ENCODE measurements at regions not wholly inside any gene's neighbourhood (a gene's known extent, or its start where the extent isn't known, plus 50 kb on each side); places are given as distances from the start of the nearest gene placed in this dataset.

- Histone ChIP-seq H3K27ac (ENCODE audit: extremely low read depth, low read depth, low read length) (no peak overlapping the region), H3K4me3 (ENCODE audit: low read depth, low read length) (no peak overlapping the region), H3K9me3 (ENCODE audit: control insufficient read depth, insufficient read depth, low read depth, low read length) (no peaks in the 10 kb centered on the region), H3K36me3 (ENCODE audit: control insufficient read depth in 2 of 2, insufficient read depth in 1 of 2, low read length in 2 of 2) (no peaks in the 10 kb centered on the region), H3K4me1 (ENCODE audit: control insufficient read depth, insufficient read depth, low read length) (no peaks in the 10 kb centered on the region; the same call in 1 of the 2 replicates)
- ChIA-PET CTCF (no interaction called here), POLR2A (no interaction called here)
- no peak for TF ChIP-seq ZNF555 (tag by site-specific recombination; conservative IDR thresholded peaks at IDR 0.05)
- TF ChIP-seq ZNF23 (tag by site-specific recombination; IDR thresholded peaks at IDR 0.05; ENCODE audit: borderline replicate concordance), result no peak
- TF ChIP-seq KLF7 (tag by site-specific recombination; IDR thresholded peaks at IDR 0.05; ENCODE audit: borderline replicate concordance), result no peak
- TF ChIP-seq ZNF394 (tag by site-specific recombination; IDR thresholded peaks at IDR 0.05; ENCODE audit: borderline replicate concordance), result no peak
- TF ChIP-seq MZF1 (tag by site-specific recombination; IDR thresholded peaks at IDR 0.05; ENCODE audit: borderline replicate concordance), result no peak
- TF ChIP-seq ZNF785 (tag by site-specific recombination; IDR thresholded peaks at IDR 0.05), result no peak
Measured at GRCh38 chr6:121609281-121609680, 173.8 kb downstream of the GJA1 start.

DNA sequence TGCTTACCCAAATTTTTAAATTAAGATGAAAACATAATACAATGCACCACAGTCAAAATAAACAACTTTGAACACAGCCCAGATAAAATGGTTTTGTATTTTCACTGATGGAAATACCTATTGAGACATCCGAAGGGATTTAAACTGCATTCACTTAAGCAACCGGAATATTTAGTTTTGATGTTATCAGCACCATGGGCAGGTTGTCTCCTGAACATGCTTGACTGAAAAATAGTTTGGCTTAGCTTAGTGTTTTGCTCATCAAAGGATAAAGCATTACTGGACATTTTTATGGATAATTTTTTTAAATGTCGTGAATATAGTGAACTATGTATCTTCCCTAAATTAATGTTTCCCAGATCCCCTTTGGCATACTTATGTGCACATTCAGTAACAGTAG, 177.5 kb downstream of the GJA1 start:
- no peaks in the 10 kb centered on the region; the same call in 1 of the 2 replicates for H3K4me1 ChIP-seq (ENCODE audit: control insufficient read depth, insufficient read depth, low read length)
- H3K27ac ChIP-seq (ENCODE audit: extremely low read depth, low read depth, low read length), result no peak overlapping the region
- POLR2A ChIA-PET, result interaction anchor here (0.5 kb wide), 1 partner anchor 194 kb away, joined by 4 read pairs; no protein-coding TSS in a partner anchor
- no peak overlapping the region for H3K4me3 ChIP-seq (ENCODE audit: low read depth, low read length)
- H3K9me3 ChIP-seq (ENCODE audit: control insufficient read depth, insufficient read depth, low read depth, low read length), result no peaks in the 10 kb centered on the region
- no peaks in the 10 kb centered on the region for H3K36me3 ChIP-seq (ENCODE audit: control insufficient read depth in 2 of 2, insufficient read depth in 1 of 2, low read length in 2 of 2)
- CTCF ChIA-PET, result no interaction called here
- TF ChIP-seq HOXA7 (CRISPR knock-in tag; IDR thresholded peaks at IDR 0.05; ENCODE audit: borderline replicate concordance) (no peak), ZNF133 (tag by site-specific recombination; IDR thresholded peaks at IDR 0.05) (no peak), ZSCAN4 (tag by site-specific recombination; IDR thresholded peaks at IDR 0.05) (no peak), ZNF223 (tag by site-specific recombination; IDR thresholded peaks at IDR 0.05) (no peak), ZBTB11 (tag by site-specific recombination; conservative IDR thresholded peaks at IDR 0.05; ENCODE audit: low read depth) (no peak)
- TF ChIP-seq, protein P1, sequence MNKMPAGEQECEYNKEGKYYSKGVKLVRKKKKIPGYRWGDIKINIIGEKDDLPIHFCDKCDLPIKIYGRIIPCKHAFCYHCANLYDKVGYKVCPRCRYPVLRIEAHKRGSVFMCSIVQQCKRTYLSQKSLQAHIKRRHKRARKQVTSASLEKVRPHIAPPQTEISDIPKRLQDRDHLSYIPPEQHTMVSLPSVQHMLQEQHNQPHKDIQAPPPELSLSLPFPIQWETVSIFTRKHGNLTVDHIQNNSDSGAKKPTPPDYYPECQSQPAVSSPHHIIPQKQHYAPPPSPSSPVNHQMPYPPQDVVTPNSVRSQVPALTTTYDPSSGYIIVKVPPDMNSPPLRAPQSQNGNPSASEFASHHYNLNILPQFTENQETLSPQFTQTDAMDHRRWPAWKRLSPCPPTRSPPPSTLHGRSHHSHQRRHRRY (tag by site-specific recombination; IDR thresholded peaks at IDR 0.05), result no peak

GRCh38 chr6:121614115-121614514, 178.7 kb downstream of the GJA1 start:
- H3K9me3 ChIP-seq (ENCODE audit: control insufficient read depth, insufficient read depth, low read depth, low read length), result no peaks in the 10 kb centered on the region
- no peak overlapping the region for H3K27ac ChIP-seq (ENCODE audit: extremely low read depth, low read depth, low read length)
- H3K4me3 ChIP-seq (ENCODE audit: low read depth, low read length), result no peak overlapping the region
- no peaks in the 10 kb centered on the region; the same call in 1 of the 2 replicates for H3K4me1 ChIP-seq (ENCODE audit: control insufficient read depth, insufficient read depth, low read length)
- CTCF ChIA-PET, result interaction anchor here (0.6 to 1.3 kb wide), 3 partner anchors 25 to 235 kb away, joined by 3 to 4 read pairs (median 3); no protein-coding TSS in a partner anchor
- H3K36me3 ChIP-seq (ENCODE audit: control insufficient read depth in 2 of 2, insufficient read depth in 1 of 2, low read length in 2 of 2), result no peaks in the 10 kb centered on the region
- POLR2A ChIA-PET, result no interaction called here
- TF ChIP-seq ZNF140 (tag by site-specific recombination; IDR thresholded peaks at IDR 0.05) (no peak), KLF8 (tag by site-specific recombination; IDR thresholded peaks at IDR 0.05) (no peak), ZNF335 (tag by site-specific recombination; conservative IDR thresholded peaks at IDR 0.05) (no peak), GLIS1 (tag by site-specific recombination; IDR thresholded peaks at IDR 0.05) (no peak), PRDM4 (tag by site-specific recombination; IDR thresholded peaks at IDR 0.05) (no peak), ZNF677 (tag by site-specific recombination; IDR thresholded peaks at IDR 0.05) (no peak), GLIS2 (tag by site-specific recombination; IDR thresholded peaks at IDR 0.05) (no peak), ZNF362 (tag by site-specific recombination; IDR thresholded peaks at IDR 0.05) (no peak)
- TF ChIP-seq, protein P2, sequence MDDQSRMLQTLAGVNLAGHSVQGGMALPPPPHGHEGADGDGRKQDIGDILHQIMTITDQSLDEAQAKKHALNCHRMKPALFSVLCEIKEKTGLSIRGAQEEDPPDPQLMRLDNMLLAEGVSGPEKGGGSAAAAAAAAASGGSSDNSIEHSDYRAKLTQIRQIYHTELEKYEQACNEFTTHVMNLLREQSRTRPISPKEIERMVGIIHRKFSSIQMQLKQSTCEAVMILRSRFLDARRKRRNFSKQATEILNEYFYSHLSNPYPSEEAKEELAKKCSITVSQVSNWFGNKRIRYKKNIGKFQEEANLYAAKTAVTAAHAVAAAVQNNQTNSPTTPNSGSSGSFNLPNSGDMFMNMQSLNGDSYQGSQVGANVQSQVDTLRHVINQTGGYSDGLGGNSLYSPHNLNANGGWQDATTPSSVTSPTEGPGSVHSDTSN (CRISPR knock-in tag; IDR thresholded peaks at IDR 0.05), result no peak
